ENCODE measurements at regions not wholly inside any gene's neighbourhood (a gene's known extent, or its start where the extent isn't known, plus 50 kb on each side); places are given as distances from the start of the nearest gene placed in this dataset.

DNA sequence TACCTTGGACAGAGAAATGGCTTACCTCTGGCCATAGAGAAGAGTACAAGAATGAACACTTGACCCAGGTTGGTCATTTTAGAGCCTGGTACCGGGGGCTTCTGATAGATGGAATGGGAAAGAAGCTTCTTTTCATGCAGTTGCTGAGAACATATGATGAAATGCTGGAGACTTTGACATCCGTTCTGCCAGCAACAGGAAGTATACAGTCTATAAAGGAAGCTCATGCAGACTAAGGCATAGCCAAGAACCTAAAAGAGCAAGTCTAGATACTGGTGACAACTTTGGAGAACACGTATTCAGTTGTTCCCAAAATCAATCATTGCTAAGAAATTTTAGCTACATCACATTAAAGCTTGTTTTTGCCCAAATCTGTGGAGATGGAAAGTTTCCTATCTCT, 894.6 kb downstream of the METTL15 start:
- no peak overlapping the region for H3K4me3 Mint-ChIP-seq
- H3K27me3 ChIP-seq (replicated peaks in 1 of 2; ENCODE audit: control insufficient read depth in 2 of 2, extremely low read depth in 1 of 2, insufficient read depth in 2 of 2, low read length in 1 of 2): no peaks in the 10 kb centered on the region
- H3K27ac Mint-ChIP-seq: no peak overlapping the region
- no peak overlapping the region for H3K4me3 ChIP-seq (ENCODE audit: control insufficient read depth in 1 of 2, extremely low read depth in 1 of 2, low read length in 1 of 2)
- no peaks in the 10 kb centered on the region for H3K36me3 ChIP-seq (ENCODE audit: control insufficient read depth in 2 of 2, extremely low read depth in 1 of 2, insufficient read depth in 1 of 2, low read length in 1 of 2)
- DNase-seq (no peak), ATAC-seq (replicated peaks in 1 of 4) (no peak)
- H3K4me1 ChIP-seq (ENCODE audit: control insufficient read depth in 1 of 2, extremely low read depth in 1 of 2, insufficient read depth in 2 of 2, low read length in 2 of 2): no peaks in the 10 kb centered on the region
- POLR2A ChIA-PET: interaction anchor here in 1 of 2 donors (1.1 kb wide), 1 partner anchor 33 kb away, joined by 3 read pairs; no protein-coding TSS in a partner anchor
- 0% methylated on average over 1 of the region's 3 CpGs for WGBS (ENCODE audit: insufficient coverage)
- no peaks in the 10 kb centered on the region for H3K9me3 ChIP-seq
- H3K27me3 Mint-ChIP-seq: no peaks in the 10 kb centered on the region
- H3K4me1 Mint-ChIP-seq: no peaks in the 10 kb centered on the region
- H3K27ac ChIP-seq (ENCODE audit: low read length): no peak overlapping the region
- peaks cover 7 to 16% (median 13%) of the 10 kb centered on the region in 3 donors for H3K9me3 Mint-ChIP-seq
- CTCF ChIA-PET: no interaction called here
- H3K36me3 Mint-ChIP-seq: no peaks in the 10 kb centered on the region

DNA sequence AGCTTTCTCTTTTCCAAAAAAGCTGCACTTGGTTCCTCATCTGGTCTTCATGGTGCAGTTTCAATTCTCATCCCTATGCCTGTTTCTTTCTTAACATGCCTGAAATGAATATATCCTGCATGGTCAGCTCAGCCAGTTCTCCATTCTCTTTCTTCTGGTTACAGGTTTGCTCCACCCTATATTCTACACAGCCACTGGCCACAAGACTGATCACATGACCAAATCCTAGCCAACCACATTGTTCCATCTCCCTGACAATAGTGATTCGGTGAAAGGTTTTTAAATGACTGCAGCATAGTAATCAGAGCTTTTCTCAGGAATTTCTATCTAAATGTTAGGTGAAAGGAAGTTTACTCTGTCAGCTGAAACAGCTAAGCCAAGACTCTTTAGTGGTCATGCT, 891.4 kb downstream of the METTL15 start:
- Histone ChIP-seq H3K4me3 (ENCODE audit: control insufficient read depth in 1 of 2, extremely low read depth in 1 of 2, low read length in 1 of 2) (no peak overlapping the region), H3K27me3 (replicated peaks in 1 of 2; ENCODE audit: control insufficient read depth in 2 of 2, extremely low read depth in 1 of 2, insufficient read depth in 2 of 2, low read length in 1 of 2) (no peaks in the 10 kb centered on the region), H3K27ac (ENCODE audit: low read length) (no peak overlapping the region), H3K4me1 (ENCODE audit: control insufficient read depth in 1 of 2, extremely low read depth in 1 of 2, insufficient read depth in 2 of 2, low read length in 2 of 2) (no peaks in the 10 kb centered on the region), H3K36me3 (ENCODE audit: control insufficient read depth in 2 of 2, extremely low read depth in 1 of 2, insufficient read depth in 1 of 2, low read length in 1 of 2) (no peaks in the 10 kb centered on the region), H3K9me3 (no peaks in the 10 kb centered on the region)
- POLR2A ChIA-PET: no interaction called here
- Mint-ChIP-seq H3K4me3 (no peak overlapping the region), H3K27ac (no peak overlapping the region), H3K4me1 (no peaks in the 10 kb centered on the region), H3K27me3 (no peaks in the 10 kb centered on the region), H3K9me3 (peaks cover 3 to 24% (median 22%) of the 10 kb centered on the region in 3 donors), H3K36me3 (no peaks in the 10 kb centered on the region)
- DNase-seq (no peak), ATAC-seq (replicated peaks in 1 of 4) (no peak)
- CTCF ChIA-PET: no interaction called here
- WGBS (ENCODE audit: insufficient coverage): no CpG with 5 or more reads among the region's 1 CpG

DNA sequence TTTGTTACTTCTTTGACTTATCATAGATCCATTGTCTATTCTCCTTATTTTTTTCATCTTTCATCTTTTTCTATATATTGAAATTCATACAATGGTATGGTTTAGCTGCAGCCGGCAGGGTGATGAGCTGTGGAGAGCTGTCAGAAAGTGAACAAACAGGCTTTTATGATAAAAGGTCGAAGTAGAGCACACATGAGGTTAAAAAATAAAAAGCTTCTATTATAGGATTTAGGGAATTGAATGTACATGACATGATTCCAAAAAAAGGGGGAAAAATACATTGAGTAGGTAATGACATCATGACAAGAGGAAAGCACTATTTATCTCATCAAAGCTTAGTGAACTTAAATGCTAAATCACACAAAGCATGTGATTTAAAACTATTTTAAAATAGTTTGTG, 884.8 kb downstream of the METTL15 start:
- DNase-seq: no peak
- WGBS (ENCODE audit: insufficient coverage): no CpG with 5 or more reads among the region's 2 CpGs
- Histone ChIP-seq H3K4me3 (ENCODE audit: control insufficient read depth in 1 of 2, extremely low read depth in 1 of 2, low read length in 1 of 2) (no peak overlapping the region), H3K36me3 (ENCODE audit: control insufficient read depth in 2 of 2, extremely low read depth in 1 of 2, insufficient read depth in 1 of 2, low read length in 1 of 2) (no peaks in the 10 kb centered on the region), H3K9me3 (no peaks in the 10 kb centered on the region), H3K27me3 (replicated peaks in 1 of 2; ENCODE audit: control insufficient read depth in 2 of 2, extremely low read depth in 1 of 2, insufficient read depth in 2 of 2, low read length in 1 of 2) (no peaks in the 10 kb centered on the region), H3K27ac (ENCODE audit: low read length) (no peak overlapping the region), H3K4me1 (ENCODE audit: control insufficient read depth in 1 of 2, extremely low read depth in 1 of 2, insufficient read depth in 2 of 2, low read length in 2 of 2) (no peaks in the 10 kb centered on the region)
- CTCF ChIA-PET: no interaction called here
- Mint-ChIP-seq H3K4me1 (no peaks in the 10 kb centered on the region), H3K4me3 (no peak overlapping the region), H3K36me3 (no peaks in the 10 kb centered on the region), H3K27me3 (no peaks in the 10 kb centered on the region), H3K27ac (no peak overlapping the region), H3K9me3 (peaks cover 5 to 21% (median 12%) of the 10 kb centered on the region in 3 donors)
- POLR2A ChIA-PET: no interaction called here
- ATAC-seq (replicated peaks in 1 of 4): no peak

DNA sequence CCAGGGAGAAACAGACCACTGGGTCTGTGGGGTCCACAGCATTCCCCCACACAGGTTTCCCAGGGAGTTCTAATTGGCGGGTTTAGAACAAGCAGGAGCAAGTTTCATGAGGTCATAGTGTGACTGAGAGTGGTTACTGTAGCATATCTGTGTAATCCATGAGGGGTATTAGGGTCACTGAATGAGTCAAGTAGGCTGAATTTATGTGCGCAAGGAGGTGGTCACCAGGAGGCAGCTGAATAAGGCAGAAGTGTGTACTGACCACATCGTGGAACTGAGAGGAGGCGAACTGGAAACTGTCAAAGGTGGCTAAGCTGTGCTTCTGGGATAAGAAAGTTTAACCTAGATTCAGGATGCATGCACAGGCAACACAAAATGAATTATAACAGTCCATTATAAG, 876.0 kb downstream of the METTL15 start:
- 100% methylated on average over 1 of the region's 4 CpGs for WGBS (ENCODE audit: insufficient coverage)
- Histone ChIP-seq H3K9me3 (no peaks in the 10 kb centered on the region), H3K27ac (ENCODE audit: low read length) (no peak overlapping the region), H3K4me3 (ENCODE audit: control insufficient read depth in 1 of 2, extremely low read depth in 1 of 2, low read length in 1 of 2) (no peak overlapping the region), H3K36me3 (ENCODE audit: control insufficient read depth in 2 of 2, extremely low read depth in 1 of 2, insufficient read depth in 1 of 2, low read length in 1 of 2) (no peaks in the 10 kb centered on the region), H3K4me1 (ENCODE audit: control insufficient read depth in 1 of 2, extremely low read depth in 1 of 2, insufficient read depth in 2 of 2, low read length in 2 of 2) (no peaks in the 10 kb centered on the region), H3K27me3 (replicated peaks in 1 of 2; ENCODE audit: control insufficient read depth in 2 of 2, extremely low read depth in 1 of 2, insufficient read depth in 2 of 2, low read length in 1 of 2) (no peaks in the 10 kb centered on the region)
- H3K27ac Mint-ChIP-seq: no peak overlapping the region
- ChIA-PET POLR2A (no interaction called here), CTCF (no interaction called here)
- no peak overlapping the region for H3K4me3 Mint-ChIP-seq
- H3K36me3 Mint-ChIP-seq: no peaks in the 10 kb centered on the region
- H3K27me3 Mint-ChIP-seq: no peaks in the 10 kb centered on the region
- no peak for ATAC-seq (replicated peaks in 1 of 4)
- no peaks in the 10 kb centered on the region for H3K4me1 Mint-ChIP-seq
- peaks cover 8 to 9% (median 9%) of the 10 kb centered on the region in 3 donors for H3K9me3 Mint-ChIP-seq
- DNase-seq: no peak

DNA sequence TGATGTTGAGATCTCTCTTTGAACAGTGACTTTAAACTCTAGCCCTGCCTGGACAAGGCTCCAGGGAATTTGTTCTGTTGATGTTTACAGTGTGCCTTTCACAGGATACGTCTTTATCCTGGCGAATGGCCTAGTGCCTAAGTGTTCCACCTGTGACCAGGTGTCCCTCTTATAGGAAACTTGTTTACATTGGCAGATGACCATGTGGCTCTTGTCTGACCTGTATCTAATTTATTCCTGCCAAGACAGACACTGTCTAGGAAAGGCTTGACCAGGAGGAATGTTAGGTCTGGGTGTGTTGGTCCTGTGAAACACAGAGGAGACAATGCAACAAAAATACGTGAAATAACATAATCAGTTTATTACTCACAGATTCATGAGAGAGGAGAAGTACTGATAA, 875.6 kb downstream of the METTL15 start:
- H3K9me3 ChIP-seq: no peaks in the 10 kb centered on the region
- no peaks in the 10 kb centered on the region for H3K4me1 ChIP-seq (ENCODE audit: control insufficient read depth in 1 of 2, extremely low read depth in 1 of 2, insufficient read depth in 2 of 2, low read length in 2 of 2)
- no peak overlapping the region for H3K27ac Mint-ChIP-seq
- DNase-seq (no peak), ATAC-seq (replicated peaks in 1 of 4) (no peak)
- H3K36me3 ChIP-seq (ENCODE audit: control insufficient read depth in 2 of 2, extremely low read depth in 1 of 2, insufficient read depth in 1 of 2, low read length in 1 of 2): no peaks in the 10 kb centered on the region
- H3K27me3 ChIP-seq (replicated peaks in 1 of 2; ENCODE audit: control insufficient read depth in 2 of 2, extremely low read depth in 1 of 2, insufficient read depth in 2 of 2, low read length in 1 of 2): no peaks in the 10 kb centered on the region
- no peaks in the 10 kb centered on the region for H3K27me3 Mint-ChIP-seq
- peaks cover 7 to 9% (median 8%) of the 10 kb centered on the region in 3 donors for H3K9me3 Mint-ChIP-seq
- H3K4me1 Mint-ChIP-seq: no peaks in the 10 kb centered on the region
- H3K4me3 ChIP-seq (ENCODE audit: control insufficient read depth in 1 of 2, extremely low read depth in 1 of 2, low read length in 1 of 2): no peak overlapping the region
- no peak overlapping the region for H3K4me3 Mint-ChIP-seq
- no peak overlapping the region for H3K27ac ChIP-seq (ENCODE audit: low read length)
- ChIA-PET POLR2A (no interaction called here), CTCF (no interaction called here)
- no CpG with 5 or more reads among the region's 3 CpGs for WGBS (ENCODE audit: insufficient coverage)
- H3K36me3 Mint-ChIP-seq: no peaks in the 10 kb centered on the region

DNA sequence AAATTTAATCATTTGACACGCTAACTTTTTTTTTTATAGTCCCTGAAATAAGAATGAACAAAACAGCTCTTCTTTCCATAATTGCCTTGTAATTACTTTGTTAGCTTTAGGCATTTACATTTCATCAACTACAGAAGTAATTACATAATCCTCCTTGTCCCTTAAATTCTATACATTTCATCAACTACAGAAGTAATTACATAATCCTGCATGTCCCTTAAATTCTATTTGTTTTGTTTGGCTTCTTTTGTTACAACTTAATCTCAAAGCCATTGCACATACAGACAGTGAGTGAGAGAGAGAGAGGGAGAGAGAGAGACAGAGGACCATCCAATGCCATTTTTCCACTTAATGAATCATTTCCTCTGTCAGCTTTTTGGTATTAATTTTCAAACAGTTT, 873.2 kb downstream of the METTL15 start:
- H3K36me3 Mint-ChIP-seq: no peaks in the 10 kb centered on the region
- Histone ChIP-seq H3K27me3 (replicated peaks in 1 of 2; ENCODE audit: control insufficient read depth in 2 of 2, extremely low read depth in 1 of 2, insufficient read depth in 2 of 2, low read length in 1 of 2) (no peaks in the 10 kb centered on the region), H3K9me3 (no peaks in the 10 kb centered on the region), H3K27ac (ENCODE audit: low read length) (no peak overlapping the region), H3K4me1 (ENCODE audit: control insufficient read depth in 1 of 2, extremely low read depth in 1 of 2, insufficient read depth in 2 of 2, low read length in 2 of 2) (no peaks in the 10 kb centered on the region), H3K36me3 (ENCODE audit: control insufficient read depth in 2 of 2, extremely low read depth in 1 of 2, insufficient read depth in 1 of 2, low read length in 1 of 2) (no peaks in the 10 kb centered on the region), H3K4me3 (ENCODE audit: control insufficient read depth in 1 of 2, extremely low read depth in 1 of 2, low read length in 1 of 2) (no peak overlapping the region)
- H3K4me1 Mint-ChIP-seq: no peaks in the 10 kb centered on the region
- no peak for DNase-seq
- ATAC-seq (replicated peaks in 1 of 4): no peak
- WGBS (ENCODE audit: insufficient coverage): 20% methylated on average over 1 of the region's 1 CpG
- H3K27ac Mint-ChIP-seq: no peak overlapping the region
- CTCF ChIA-PET: no interaction called here
- no peaks in the 10 kb centered on the region for H3K27me3 Mint-ChIP-seq
- no peak overlapping the region for H3K4me3 Mint-ChIP-seq
- H3K9me3 Mint-ChIP-seq: peaks cover 8 to 14% (median 12%) of the 10 kb centered on the region in 3 donors
- POLR2A ChIA-PET: no interaction called here

DNA sequence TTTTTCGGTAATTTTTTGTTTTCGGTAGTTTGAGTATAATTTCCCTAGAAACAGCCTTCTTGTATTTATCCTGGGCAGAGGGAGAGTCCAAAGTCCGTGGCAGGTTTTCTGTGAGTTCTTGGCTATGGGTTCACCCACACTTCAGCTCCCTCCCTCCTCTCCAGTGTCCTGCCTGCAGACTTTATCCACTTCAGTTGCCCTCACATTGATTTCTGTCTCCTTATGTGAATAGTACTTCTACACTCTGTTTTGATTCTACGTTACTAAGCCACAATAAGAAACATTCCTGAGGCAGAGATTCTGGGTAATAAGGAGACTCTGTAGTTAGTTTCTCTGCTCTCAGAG, 868.6 kb downstream of the METTL15 start:
- H3K9me3 Mint-ChIP-seq: peaks cover 11 to 21% (median 17%) of the 10 kb centered on the region in 3 donors
- no peaks in the 10 kb centered on the region for H3K4me1 Mint-ChIP-seq
- CTCF ChIA-PET: no interaction called here
- POLR2A ChIA-PET: no interaction called here
- Histone ChIP-seq H3K27me3 (replicated peaks in 1 of 2; ENCODE audit: control insufficient read depth in 2 of 2, extremely low read depth in 1 of 2, insufficient read depth in 2 of 2, low read length in 1 of 2) (no peaks in the 10 kb centered on the region), H3K36me3 (ENCODE audit: control insufficient read depth in 2 of 2, extremely low read depth in 1 of 2, insufficient read depth in 1 of 2, low read length in 1 of 2) (no peaks in the 10 kb centered on the region), H3K9me3 (no peaks in the 10 kb centered on the region), H3K4me1 (ENCODE audit: control insufficient read depth in 1 of 2, extremely low read depth in 1 of 2, insufficient read depth in 2 of 2, low read length in 2 of 2) (no peaks in the 10 kb centered on the region), H3K27ac (ENCODE audit: low read length) (no peak overlapping the region), H3K4me3 (ENCODE audit: control insufficient read depth in 1 of 2, extremely low read depth in 1 of 2, low read length in 1 of 2) (no peak overlapping the region)
- H3K4me3 Mint-ChIP-seq: no peak overlapping the region
- H3K27me3 Mint-ChIP-seq: no peaks in the 10 kb centered on the region
- no CpG with 5 or more reads among the region's 4 CpGs for WGBS (ENCODE audit: insufficient coverage)
- H3K27ac Mint-ChIP-seq: no peak overlapping the region
- ATAC-seq (replicated peaks in 1 of 4): no peak
- DNase-seq: no peak
- H3K36me3 Mint-ChIP-seq: no peaks in the 10 kb centered on the region
